HG03378 (cell line): ENCODE measurements at regions not wholly inside any gene's neighbourhood (a gene's known extent, or its start where the extent isn't known, plus 50 kb on each side); places are given as distances from the start of the nearest gene placed in this dataset.
"Not testable (repeated sequence)": the region's sequence is repeated elsewhere in the genome, so short reads cannot be mapped to it uniquely, and the experiment has no call there.

Experiments used
- ATAC-seq: cut with Tn5 transposase; IDR thresholded peaks from one replicate; pipeline ENCODE4 v1.9.1; 2021; ENCODE audit warnings: mild to moderate bottlenecking, moderate library complexity; ENCODE audit not compliant: unreplicated experiment

DNA sequence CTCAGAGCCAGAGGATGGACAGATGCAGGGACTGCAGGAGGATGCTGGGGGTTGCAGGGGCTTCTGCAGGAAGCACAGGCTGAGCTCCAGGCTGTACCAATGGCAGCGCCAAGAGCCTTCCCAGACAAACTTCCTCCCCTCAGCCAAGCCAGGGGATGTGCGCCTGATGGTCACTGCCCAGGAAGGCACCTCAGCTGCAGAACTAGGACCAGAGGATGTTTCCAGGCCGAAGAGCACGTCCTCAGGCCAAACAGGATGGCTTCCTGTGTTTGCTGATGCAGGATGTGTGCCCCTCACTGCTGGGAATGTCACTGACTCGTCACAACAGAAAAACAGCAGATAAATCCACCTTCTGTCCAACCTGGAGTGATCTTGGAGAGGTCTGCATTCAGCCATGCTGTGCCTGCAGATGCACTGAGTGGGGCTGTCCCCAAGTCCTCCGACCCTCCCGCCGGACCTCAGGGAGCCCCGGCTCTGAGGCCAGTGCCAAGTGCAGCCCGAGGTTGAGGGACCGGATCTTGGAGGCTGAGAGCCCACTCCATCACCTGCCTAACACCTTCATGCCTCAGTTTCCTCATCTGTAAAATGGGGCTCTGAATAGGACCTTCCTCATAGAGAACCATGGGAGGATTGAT lies 152.5 kb upstream of the CHST15 start:
- no peak for ATAC-seq

DNA sequence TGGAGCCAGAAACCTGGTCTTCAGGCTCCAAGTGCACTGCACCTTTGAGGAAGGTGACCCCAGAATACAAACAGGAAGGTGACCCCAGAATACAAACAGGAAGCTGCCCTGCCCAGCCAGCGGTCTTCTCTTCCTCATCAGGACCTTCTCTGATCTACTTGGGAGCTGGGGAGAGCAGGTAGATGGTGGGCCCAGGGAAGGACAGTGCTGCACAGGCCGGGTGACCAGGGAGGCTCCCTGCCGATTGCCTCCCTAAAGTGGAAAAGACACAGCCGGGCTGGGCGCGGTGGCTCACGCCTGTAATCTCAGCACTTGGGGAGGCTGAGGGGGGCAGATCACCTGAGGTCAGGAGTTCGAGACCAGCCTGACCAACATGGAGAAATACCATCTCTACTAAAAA lies 151.8 kb upstream of the CHST15 start:
- ATAC-seq = no peak

DNA sequence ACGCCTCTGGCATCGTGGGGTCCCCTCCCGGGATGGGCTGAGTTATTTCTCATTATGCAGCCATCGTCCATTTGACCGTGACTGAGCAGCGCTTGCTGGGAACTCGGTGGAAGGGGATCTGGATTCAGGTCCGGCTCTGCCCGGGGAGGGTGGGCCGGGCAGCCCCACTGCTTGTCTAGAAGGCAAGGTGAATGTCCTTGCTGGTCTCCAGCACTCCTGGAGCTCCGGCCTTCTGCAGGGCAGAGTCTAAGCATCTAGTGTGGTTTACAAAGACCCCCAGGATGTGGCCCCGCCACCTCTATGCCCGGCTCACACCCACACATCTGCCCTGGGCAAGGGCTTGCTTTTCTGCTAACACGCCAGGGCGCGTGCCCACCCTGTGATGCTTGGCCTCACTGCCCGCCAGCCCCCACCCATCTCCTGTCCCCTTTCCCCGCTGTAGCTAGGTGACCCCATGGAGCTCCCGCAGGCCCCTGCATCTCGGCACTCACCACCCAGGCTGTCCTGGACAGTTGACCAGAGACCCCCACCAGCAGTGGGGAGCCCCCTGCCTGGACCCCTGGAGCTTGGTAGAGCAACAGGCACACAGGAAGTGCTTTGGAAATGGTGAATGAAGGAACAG lies 151.0 kb upstream of the CHST15 start:
- ATAC-seq = no peak

DNA sequence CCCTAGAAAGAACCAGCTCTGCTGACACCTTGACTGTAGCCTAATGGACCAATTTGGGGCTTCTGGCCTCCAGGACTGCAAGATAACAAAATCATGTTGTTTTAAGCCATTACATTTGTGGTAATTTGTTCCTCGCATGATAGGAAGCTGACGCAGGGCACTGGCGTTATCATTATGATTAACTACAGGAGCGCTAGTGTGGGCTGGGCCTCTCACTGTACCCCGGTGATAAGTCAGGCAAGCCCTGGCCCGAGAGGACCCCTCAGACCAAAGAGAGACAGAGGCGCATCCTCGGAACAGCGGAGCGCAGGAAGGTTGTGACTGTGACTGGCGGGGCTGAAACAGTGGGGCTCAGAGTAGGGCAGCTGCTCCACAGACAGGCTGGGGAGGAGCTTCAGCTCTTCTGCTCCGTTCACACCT lies 150.3 kb upstream of the CHST15 start:
- no peak for ATAC-seq

DNA sequence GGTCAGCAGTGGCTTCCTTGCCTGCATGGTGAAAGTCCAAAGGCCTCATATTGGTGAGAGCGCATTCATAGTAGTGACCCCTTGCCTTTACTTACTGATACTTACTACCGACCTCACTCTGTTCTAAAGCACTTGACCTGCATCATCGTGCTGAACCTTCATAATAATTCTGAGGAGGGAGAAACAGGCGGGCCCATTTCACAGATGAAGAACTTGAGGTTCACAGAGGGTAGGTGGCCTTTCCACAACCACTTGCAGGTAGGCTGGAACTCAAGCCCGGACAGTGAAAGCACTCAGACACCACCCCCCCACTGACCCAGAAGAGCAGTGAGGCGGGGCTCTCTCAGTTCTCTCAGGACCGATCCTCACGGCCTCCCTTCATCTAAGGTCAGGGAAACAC lies 149.4 kb upstream of the CHST15 start:
- no peak for ATAC-seq

DNA sequence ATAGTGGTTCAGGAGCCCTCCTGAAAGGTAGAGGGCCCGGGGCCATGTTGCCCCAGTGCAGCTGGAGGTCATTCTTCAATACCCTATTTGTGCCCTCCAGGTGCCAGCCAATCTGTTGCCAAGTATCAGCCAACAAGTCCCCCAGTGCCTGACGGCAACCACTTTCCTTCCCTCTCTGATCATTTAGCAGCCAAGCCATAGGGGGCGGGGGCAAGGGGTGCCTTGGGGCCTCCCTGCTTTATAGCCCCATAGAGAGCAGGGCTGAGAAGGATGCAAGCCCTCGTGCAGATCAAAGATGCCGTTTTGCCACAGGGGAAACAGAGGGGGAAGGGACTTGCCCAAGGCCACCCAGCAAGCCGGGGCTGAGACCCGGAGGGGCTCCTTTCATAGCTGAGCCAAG lies 149.0 kb upstream of the CHST15 start:
- no peak for ATAC-seq

DNA sequence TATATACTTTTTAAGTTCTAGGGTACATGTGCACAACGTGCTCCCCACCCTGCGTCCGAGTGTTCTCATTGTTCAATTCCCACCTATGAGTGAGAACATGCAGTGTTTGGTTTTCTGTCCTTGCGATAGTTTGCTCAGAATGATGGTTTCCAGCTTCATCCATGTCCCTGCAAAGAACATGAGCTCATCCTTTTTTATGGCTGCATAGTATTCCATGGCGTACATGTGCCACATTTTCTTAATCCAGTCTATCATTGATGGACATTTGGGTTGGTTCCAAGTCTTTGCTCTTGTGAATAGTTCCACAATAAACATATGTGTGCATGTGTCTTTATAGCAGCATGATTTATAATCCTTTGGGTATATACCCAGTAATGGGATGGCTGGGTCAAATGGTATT lies 148.1 kb upstream of the CHST15 start:
- ATAC-seq = not testable (repeated sequence)

DNA sequence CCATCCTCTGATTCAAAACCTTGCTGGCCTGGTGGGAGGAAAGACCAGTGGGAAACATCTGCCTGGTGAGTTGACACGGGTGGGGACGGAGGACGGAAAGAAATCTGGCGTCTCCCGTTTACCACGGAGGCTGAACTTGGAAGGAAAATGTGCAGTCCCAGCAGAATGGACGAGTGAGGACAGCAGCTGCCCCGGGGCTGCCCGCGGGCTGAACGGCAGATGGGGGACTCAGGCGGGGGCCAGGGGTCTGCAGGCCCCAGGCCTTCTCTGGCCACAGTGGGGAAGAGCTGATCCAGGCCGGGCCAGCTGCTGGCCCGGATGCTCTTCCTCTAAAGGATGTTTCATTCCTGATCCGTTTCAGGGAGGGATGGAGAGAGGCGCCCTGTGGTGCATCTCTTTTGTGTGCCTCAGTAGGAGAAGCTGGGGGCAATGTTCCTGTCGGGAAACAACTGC lies 147.5 kb upstream of the CHST15 start:
- no peak for ATAC-seq

DNA sequence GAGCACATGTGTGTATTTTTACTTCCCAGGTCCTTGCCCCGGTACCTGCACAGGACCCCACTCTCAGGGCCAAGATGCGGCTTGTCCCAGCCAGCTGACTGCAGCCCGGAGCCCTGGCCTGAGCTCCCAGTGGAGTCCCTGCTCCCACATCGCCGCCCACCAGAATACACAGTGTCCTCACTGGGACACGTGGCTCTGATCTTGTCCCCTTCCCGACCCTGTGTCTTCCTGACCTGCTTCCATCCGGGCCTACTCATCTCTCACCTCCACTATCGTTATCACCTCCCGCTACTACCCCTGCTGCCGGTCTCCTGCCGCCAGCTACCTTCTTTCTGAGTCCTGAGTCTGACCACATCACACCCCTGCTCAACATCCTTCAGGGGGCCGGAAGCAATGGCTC lies 146.3 kb upstream of the CHST15 start:
- ATAC-seq = no peak

DNA sequence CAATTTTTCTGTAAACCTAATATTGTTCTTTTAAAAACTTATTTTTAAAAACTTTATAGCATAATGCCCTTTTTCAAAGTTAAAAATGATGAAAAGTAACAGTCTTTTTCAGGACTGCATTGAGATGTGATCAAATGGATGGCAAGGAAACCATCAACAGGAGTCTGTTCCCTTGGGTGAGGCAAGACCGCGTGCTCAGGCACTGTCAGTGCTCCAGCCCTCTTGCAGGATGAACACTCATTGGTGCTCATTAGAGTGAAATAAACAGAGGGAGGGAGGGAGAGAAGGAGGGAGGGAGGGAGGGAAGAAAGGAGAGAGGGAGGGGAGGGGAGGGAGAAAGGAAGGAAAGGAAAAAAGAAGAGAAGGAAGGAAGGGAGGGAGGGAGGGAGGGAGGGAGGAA lies 145.7 kb upstream of the CHST15 start:
- ATAC-seq = no peak

DNA sequence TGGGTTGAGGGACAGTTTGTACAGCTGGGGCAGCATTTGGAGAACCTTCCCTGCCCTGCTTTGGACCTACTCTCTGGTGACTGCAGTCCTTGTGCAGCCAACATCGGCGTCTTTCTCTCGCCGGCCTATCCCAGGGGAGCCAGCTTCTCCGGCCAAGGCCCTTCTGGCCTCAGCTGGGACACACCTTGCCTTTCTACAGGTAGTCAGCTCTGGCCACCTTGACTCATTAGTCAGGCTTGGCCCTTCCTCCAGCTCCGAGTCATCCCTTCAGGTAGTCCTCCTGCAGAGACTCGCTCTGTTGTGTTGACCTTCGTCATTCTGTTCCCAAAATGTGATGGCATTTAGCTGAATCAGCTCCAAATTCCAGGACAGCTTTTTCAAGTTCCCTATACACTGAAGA lies 145.0 kb upstream of the CHST15 start:
- no peak for ATAC-seq

DNA sequence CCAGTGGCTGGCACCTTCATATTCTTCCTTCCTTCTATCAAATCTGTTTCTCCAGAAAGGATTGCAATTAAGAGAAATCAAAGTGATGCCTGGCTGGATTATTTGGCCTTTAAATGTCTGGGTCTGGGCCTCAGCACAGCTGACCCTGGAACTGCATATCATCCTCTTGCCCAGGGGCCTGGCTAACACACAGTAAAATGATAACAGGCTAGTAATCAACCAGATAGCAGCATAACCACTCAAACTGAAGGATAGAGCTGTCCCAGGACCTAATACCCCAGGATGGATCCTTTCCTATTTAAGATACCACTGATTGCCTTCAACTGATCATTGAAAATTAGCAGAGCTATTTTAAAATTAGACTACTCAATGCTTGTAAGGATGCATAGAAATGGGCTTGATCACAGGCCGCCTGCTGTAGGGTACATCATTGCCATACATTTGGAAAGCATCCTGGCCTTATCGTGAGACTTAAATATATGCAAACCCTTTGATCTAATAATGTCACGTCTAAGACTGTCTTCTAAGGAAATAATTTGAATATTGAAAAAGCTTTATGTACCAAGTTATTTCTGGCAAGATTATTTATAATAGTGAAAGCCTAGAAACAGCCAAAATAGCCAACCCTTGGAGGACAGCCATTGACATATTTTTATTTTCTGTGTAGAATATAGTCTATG lies 144.0 kb upstream of the CHST15 start:
- ATAC-seq = no peak

DNA sequence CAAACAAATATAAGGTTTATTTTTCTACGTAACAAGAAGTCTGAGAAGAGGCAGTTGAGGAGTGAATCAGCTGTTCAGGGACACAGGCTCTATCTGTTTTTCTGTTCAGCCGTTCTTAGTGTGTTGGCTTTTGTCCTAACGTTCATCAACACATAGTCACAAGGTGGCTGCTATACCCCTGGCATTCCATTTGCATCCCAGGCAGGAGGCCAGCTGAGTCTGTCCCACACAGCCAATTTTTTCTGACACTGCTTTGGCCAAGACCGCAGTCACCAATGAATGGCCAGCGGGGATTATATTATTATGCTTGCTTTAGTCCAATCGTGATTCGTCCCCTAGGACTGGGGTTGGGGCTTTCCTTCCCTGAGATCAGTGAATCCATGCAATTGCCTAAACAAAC lies 143.4 kb upstream of the CHST15 start:
- ATAC-seq = no peak

DNA sequence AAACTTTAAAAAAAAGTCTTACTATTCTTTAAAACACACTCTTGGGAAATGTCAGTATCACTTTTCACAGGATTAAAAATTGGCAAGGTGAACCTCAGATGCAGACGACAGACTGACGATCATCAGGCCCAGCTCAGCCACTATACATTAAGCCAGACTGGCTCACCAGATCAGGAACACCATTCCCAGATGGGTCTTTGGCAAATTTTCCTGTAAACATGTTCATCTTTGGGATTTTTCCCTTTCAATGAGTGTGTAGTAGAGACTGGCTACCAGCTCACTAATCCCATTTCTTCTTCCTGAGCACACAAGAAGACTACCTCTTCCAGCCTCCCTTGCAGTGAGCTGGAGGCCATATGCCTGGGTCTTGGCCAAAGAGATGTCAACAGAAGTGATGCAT lies 142.7 kb upstream of the CHST15 start:
- no peak for ATAC-seq

DNA sequence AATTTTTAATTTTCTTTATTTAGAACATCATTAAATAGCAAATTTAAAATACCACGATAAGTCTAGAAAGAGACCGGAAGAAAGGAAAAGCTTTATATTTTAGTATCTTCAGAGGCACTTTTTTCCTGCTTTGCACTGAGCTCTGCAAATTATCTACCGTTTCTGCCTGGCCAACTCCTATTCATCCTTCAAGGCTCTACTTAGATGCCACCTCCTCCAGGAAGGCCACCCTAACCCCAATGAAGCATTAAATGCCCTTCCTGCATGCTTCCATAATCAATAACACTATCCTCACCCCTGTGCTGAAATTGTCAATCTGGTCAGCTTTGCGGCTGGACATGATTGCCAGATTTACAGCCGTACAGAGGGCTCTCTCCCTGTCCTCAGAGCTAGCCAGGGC lies 141.8 kb upstream of the CHST15 start:
- no peak for ATAC-seq

DNA sequence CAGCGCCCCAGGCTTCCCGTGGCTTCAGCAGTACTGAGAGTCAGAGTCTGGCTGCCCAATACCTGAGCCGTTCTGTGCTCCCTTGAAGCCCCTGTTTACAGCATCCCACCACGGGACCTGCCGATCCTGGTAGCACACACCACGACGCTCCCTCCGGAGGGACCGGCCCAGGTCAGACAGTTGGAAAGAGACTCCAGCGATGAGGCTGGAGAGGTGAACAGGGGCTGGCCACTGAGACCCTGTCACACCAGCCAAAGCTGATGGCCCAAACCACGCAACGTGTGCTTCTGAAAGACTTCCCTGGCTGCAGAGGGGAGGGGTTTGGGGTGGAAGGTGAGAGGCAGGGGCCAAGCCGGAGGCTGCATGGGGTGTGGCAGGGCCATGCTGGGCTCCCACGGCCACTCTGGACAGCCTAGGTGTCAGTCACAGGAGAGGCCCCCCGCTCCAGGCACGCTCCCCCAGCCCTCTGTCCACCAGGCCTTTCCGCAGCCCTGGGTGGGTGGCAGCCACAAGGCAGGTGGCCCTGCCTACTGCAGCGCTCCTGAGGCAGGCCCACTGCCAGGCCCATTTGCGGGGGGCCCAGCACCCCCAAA lies 140.2 kb upstream of the CHST15 start:
- ATAC-seq = no peak

DNA sequence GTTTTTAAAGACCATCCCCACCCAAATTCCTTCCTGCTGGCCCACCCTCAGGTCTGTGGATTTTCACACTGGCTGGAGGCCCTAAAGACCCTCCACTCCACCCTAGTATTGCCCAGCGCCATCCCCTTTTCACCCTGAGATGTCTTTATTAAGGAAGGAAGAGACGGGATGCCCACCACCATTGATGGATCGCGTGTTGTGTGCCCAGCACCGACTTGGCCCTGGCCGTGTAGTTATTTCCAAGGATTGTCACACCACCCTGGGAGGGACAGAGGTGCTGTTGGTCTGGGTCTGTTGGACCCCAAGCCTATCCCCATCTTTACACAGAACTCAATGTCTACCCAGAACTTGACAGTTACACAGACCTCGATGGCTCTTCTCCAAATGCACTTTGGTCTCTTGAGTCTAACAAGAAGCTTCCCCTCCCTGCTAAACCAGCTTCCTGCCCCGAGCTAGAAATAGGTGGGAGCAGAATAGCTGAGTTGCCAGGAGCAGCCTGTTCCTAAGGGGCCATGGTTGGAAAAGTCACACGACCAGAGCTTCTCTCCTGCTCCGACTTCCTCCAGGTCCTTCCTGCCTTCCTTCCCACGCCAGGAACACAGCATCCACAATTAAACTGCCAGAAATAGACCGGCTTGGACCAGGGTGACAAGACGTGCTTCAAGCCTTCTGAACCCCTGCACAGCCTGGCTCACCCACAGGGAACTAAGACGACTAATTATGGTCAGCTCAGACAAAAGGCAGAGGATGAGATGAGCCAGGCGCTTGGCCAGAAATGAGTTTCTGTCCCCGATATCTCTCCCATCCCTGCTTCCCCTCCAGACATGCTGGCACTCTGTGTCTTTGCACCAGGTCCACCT lies 139.5 kb upstream of the CHST15 start:
- no peak for ATAC-seq

DNA sequence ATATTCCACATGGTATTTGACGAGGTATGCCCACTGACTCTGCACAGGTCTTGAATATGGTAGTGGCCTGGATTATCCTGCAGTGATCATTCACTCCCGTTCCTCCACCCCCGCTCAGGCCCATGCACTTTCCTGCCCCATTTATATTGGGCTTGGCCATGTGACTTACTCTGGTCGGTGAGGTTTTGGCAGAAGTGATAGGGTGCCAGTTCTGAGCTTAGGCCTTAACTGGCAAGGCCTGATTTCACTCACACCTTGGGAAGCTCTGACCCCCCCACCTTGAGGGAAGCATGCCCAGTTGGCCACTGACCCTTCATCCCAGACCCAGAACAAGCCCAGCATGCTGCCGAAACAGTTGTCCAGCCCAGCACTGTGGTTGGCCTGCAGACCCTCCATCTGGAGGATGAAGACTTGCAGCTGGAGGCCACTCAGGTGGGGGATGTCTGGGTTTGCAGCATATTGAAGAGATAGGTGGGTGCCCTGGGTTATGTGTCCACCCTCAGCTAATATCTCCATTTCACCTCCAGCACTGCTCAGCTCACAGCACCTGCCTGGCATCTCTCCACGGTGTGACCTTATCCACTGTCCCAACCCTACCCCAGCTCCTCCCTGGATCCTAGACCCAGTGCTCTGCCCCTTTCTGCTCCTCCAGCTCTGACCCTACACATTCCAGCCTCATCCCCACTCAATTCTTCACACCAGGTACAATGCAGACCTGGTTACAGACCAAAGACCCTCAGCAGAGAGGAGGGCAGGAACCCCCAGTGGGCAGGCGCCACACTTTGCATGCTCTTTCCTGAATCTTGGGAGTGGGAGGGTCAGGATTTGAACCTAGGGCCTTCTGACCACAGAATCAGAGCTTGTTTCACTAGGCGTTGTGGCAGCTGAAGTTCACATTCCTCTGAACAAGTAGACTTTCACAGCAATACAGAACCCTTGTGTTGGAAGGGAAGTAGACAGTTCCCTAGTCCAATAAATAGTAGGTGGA lies 138.1 kb upstream of the CHST15 start:
- no peak for ATAC-seq

DNA sequence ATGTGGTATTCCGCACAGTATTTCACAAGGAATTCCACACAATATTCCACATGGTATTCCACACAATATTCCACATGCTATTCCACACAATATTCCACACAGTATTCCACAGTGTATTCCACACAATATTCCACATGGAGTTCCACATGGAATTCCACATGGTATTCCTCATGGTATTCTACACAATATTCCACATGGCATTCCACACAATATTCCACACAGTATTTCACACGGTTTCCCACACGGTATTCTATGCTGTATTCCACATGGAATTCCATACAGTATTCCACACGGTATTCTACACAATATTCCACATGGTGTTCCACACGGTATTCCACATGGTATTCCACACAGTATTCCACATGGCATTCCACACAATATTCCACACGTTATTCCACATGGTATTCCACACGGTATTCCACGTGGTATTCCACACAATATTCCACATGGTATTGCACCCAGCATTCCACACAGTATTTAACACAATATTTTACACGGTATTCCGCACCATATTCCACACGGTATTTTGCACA lies 137.3 kb upstream of the CHST15 start:
- ATAC-seq = no peak
